ENCODE measurements at regions not wholly inside any gene's neighbourhood (a gene's known extent, or its start where the extent isn't known, plus 50 kb on each side); places are given as distances from the start of the nearest gene placed in this dataset.

- H3K4me3 ChIP-seq (ENCODE audit: low read depth, low read length) = no peak overlapping the region
- DNase-seq (ENCODE audit: low read depth) = no peak
- no peak for TF ChIP-seq CTCF (IDR thresholded peaks at IDR 0.05; ENCODE audit: insufficient read depth, low read depth, low read length, missing control alignments)
Observed at GRCh38 chr13:44698066-44698465, 121.9 kb upstream of the TSC22D1 start.

GRCh38 chr13:44697058-44697457, 120.9 kb upstream of the TSC22D1 start:
- no peak for DNase-seq (ENCODE audit: low read depth)
- no peak for TF ChIP-seq CTCF (IDR thresholded peaks at IDR 0.05; ENCODE audit: insufficient read depth, low read depth, low read length, missing control alignments)
- H3K4me3 ChIP-seq (ENCODE audit: low read depth, low read length) = no peak overlapping the region

GRCh38 chr13:44695520-44695919, 119.4 kb upstream of the TSC22D1 start:
- no peak for TF ChIP-seq CTCF (IDR thresholded peaks at IDR 0.05; ENCODE audit: insufficient read depth, low read depth, low read length, missing control alignments)
- no peak overlapping the region for H3K4me3 ChIP-seq (ENCODE audit: low read depth, low read length)
- no peak for DNase-seq (ENCODE audit: low read depth)

- no peak for TF ChIP-seq CTCF (IDR thresholded peaks at IDR 0.05; ENCODE audit: insufficient read depth, low read depth, low read length, missing control alignments)
- no peak overlapping the region for H3K4me3 ChIP-seq (ENCODE audit: low read depth, low read length)
- DNase-seq (ENCODE audit: low read depth) = no peak
Observed at GRCh38 chr13:44694842-44695241, 118.7 kb upstream of the TSC22D1 start.

- no peak for TF ChIP-seq CTCF (IDR thresholded peaks at IDR 0.05; ENCODE audit: insufficient read depth, low read depth, low read length, missing control alignments)
- no peak overlapping the region for H3K4me3 ChIP-seq (ENCODE audit: low read depth, low read length)
- no peak for DNase-seq (ENCODE audit: low read depth)
Observed at GRCh38 chr13:44694291-44694690, 118.2 kb upstream of the TSC22D1 start.

- no peak overlapping the region for H3K4me3 ChIP-seq (ENCODE audit: low read depth, low read length)
- TF ChIP-seq CTCF (IDR thresholded peaks at IDR 0.05; ENCODE audit: insufficient read depth, low read depth, low read length, missing control alignments) = no peak
- no peak for DNase-seq (ENCODE audit: low read depth)
Observed at GRCh38 chr13:44693156-44693764, 117.1 kb upstream of the TSC22D1 start.

- peak; percentile 61 for DNase-seq (ENCODE audit: low read depth)
- no peak overlapping the region for H3K4me3 ChIP-seq (ENCODE audit: low read depth, low read length)
- no peak for TF ChIP-seq CTCF (IDR thresholded peaks at IDR 0.05; ENCODE audit: insufficient read depth, low read depth, low read length, missing control alignments)
Observed at GRCh38 chr13:44692173-44692713, 116.1 kb upstream of the TSC22D1 start.
